Mammary epithelial cell (primary cell): ENCODE measurements at regions not wholly inside any gene's neighbourhood (a gene's known extent, or its start where the extent isn't known, plus 50 kb on each side); places are given as distances from the start of the nearest gene placed in this dataset.

Source experiments
- EZH2 ChIP-seq: IDR thresholded peaks from 2 replicates; pipeline ENCODE4 v1.6.1; 2012; ENCODE audit warnings: low read length, inconsistent platforms, borderline replicate concordance
- TF ChIP-seq, protein P1 (sequence below), 2 donors: IDR thresholded peaks in 1 of 2; conservative IDR thresholded peaks in 1 of 2; 2 replicates each; pipeline ENCODE4 v1.5.1; 2011 to 2012; ENCODE audit warnings: inconsistent platforms in 2 of 2, low read length in 2 of 2, mild to moderate bottlenecking in 2 of 2, control low read depth in 1 of 2, low read depth in 1 of 2; ENCODE audit not compliant: insufficient read depth in 1 of 2; ENCODE audit errors: extremely low read depth in 1 of 2

DNA sequence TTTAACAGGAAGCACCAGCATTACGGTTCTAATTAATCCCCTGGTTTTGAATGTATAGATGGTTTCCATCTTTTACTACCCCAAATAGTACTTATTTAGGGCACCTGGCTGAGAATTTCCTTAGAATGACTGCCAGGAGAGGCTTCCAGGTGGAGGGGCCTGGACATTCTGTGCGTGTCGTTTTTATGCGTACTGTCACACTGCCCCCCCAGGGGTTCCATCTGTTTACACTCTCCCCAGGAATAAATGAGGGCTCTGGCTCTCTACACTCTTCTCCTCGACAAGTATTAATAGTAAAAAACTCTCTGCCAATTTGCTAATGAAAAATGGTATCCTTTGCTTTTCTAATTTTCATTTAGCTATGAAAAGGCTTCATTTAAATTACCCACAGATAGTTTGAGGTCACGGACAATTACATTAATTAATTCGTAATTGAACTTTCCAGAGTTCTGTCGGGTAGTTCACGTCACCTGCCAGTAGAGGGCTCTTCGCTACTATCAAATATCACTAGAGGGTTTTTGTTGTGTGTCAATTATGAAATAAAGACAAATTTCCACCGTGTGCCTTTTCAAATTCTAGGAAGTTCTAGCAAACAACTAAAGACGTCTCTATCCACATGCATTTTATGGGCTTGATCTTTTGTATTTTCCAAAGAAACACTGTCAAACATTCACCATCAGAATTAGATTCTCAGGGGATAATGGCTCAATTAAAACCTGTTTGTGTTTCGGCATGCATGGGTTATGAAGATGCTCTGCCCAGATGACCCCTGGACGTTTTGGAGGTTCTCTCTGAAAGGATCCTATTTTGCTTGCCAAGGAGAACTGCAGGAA is 88.8 kb upstream of the ASB18 start:
- TF ChIP-seq, protein P1, sequence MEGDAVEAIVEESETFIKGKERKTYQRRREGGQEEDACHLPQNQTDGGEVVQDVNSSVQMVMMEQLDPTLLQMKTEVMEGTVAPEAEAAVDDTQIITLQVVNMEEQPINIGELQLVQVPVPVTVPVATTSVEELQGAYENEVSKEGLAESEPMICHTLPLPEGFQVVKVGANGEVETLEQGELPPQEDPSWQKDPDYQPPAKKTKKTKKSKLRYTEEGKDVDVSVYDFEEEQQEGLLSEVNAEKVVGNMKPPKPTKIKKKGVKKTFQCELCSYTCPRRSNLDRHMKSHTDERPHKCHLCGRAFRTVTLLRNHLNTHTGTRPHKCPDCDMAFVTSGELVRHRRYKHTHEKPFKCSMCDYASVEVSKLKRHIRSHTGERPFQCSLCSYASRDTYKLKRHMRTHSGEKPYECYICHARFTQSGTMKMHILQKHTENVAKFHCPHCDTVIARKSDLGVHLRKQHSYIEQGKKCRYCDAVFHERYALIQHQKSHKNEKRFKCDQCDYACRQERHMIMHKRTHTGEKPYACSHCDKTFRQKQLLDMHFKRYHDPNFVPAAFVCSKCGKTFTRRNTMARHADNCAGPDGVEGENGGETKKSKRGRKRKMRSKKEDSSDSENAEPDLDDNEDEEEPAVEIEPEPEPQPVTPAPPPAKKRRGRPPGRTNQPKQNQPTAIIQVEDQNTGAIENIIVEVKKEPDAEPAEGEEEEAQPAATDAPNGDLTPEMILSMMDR (conservative IDR thresholded peaks at IDR 0.05 in 1 of 2, IDR thresholded peaks at IDR 0.05 in 1 of 2; ENCODE audit: extremely low read depth in 1 of 2, insufficient read depth in 1 of 2, low read depth in 1 of 2, low read length in 2 of 2) = peak; percentile 71 to 78
- no peak for TF ChIP-seq EZH2
